Bronchial epithelial cell (primary cell): ENCODE measurements at regions not wholly inside any gene's neighbourhood (a gene's known extent, or its start where the extent isn't known, plus 50 kb on each side); places are given as distances from the start of the nearest gene placed in this dataset.
A peak's percentile ranks its signal among the peaks of the same experiment; 100 is the strongest.

Experiments
- DNase-seq: peaks from one replicate; pipeline ENCODE4 v3.0.0-alpha.2; 2010; ENCODE audit warnings: low read depth
- FAIRE-seq: peaks from 2 replicates; lab custom pipeline; 2011; peaks lifted over from hg19 to GRCh38; lab: Jason Lieb, UNC
- H3K27me3 ChIP-seq: 2 replicates; pipeline ENCODE4 v1.5.1; 2011; ENCODE audit warnings: low read length; ENCODE audit not compliant: control insufficient read depth, insufficient read depth
- H3K36me3 ChIP-seq: 2 replicates; pipeline ENCODE4 v1.5.1; 2011; ENCODE audit warnings: low read length; ENCODE audit not compliant: control insufficient read depth, insufficient read depth
- H3K4me3 ChIP-seq: 2 replicates; pipeline ENCODE4 v1.5.1; 2011; ENCODE audit warnings: mild to moderate bottlenecking, low read depth, low read length, control low read depth
- TF ChIP-seq, protein P1 (sequence below): IDR thresholded peaks from 2 replicates; pipeline ENCODE4 v1.5.1; 2011; ENCODE audit warnings: mild to moderate bottlenecking, moderate library complexity, low read length, control low read depth, inconsistent platforms; ENCODE audit not compliant: insufficient read depth, severe bottlenecking

DNA sequence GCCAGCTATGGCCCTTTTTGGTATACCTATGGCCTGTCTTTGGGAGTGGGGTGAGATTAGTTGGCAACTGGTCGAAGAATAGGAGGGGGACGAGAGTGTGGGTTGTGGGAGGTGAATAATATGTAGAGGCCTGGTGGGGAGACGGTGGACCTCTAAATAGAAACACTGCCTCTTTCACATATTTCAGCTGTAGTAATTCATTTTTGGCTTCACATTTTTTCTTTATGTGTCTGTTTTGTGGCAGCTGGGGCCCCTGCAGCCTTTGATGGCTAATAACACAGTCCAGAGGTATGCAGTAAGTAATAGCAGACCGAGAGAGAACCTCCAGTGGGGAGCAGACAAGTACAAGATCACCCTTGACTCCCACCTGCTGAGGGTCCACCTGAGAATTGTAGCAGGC is 75.9 kb downstream of the HLX start:
- FAIRE-seq (no peak), DNase-seq (no peak)
- H3K27me3 ChIP-seq = no peaks in the 10 kb centered on the region
- no peak overlapping the region for H3K4me3 ChIP-seq
- TF ChIP-seq, protein P1, sequence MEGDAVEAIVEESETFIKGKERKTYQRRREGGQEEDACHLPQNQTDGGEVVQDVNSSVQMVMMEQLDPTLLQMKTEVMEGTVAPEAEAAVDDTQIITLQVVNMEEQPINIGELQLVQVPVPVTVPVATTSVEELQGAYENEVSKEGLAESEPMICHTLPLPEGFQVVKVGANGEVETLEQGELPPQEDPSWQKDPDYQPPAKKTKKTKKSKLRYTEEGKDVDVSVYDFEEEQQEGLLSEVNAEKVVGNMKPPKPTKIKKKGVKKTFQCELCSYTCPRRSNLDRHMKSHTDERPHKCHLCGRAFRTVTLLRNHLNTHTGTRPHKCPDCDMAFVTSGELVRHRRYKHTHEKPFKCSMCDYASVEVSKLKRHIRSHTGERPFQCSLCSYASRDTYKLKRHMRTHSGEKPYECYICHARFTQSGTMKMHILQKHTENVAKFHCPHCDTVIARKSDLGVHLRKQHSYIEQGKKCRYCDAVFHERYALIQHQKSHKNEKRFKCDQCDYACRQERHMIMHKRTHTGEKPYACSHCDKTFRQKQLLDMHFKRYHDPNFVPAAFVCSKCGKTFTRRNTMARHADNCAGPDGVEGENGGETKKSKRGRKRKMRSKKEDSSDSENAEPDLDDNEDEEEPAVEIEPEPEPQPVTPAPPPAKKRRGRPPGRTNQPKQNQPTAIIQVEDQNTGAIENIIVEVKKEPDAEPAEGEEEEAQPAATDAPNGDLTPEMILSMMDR = no peak
- no peaks in the 10 kb centered on the region for H3K36me3 ChIP-seq

DNA sequence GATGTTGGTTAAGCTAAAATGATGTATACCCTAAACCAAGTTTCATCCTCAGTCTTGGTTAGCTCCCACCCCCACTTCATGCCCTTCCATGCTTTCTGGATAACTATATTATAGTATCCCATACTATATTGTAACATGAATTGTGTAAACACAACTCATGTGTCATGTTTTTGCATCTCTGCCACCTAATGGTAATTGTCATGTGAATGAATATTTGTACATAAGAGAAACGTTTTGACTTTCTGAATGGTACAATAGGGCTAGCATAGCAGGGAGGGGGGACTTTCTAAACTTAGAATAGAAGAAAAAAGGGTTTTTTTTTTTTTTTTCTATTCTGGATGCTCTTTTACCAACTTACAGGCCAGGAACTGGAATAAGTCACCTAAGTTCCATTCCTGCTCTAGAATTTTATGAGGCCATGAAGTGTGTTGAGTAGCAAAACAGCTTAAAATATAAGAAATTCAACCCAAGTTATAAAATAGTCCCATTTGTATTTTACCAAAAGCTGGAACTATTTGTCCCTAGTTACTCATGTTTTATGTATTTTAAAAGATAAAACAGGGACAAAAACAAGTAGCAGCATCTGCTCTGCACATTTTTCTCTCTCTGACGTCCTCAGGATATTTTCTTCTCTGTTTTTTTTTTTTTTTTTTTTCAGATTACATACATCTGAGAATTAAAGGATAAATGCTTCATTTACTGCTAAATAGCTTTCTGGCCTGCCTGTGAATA is 77.4 kb downstream of the HLX start:
- FAIRE-seq (no peak), DNase-seq (no peak)
- Histone ChIP-seq H3K36me3 (no peaks in the 10 kb centered on the region), H3K4me3 (no peak overlapping the region), H3K27me3 (no peaks in the 10 kb centered on the region)
- TF ChIP-seq, protein P1 = no peak

DNA sequence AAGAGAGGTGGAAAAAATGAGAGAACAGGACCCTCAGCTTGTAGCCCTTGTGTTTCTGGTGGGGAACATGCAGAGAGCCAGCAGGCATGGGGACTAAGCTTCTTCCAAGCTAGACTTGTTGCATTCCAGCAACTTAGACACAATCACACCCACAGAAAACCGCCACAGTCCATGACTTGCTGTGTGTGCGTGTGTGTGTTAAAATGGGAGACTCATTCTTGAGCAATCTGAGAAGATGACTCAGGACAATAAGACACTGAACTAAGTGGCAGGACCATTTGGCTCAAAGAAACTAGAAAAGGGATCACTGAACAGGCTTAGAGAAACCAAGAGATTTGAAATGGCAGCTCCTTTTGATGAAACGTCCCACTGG is 78.0 kb downstream of the HLX start:
- DNase-seq (peak; percentile 72), FAIRE-seq (no peak)
- Histone ChIP-seq H3K4me3 (no peak overlapping the region), H3K27me3 (no peaks in the 10 kb centered on the region), H3K36me3 (no peaks in the 10 kb centered on the region)
- TF ChIP-seq, protein P1 = no peak

DNA sequence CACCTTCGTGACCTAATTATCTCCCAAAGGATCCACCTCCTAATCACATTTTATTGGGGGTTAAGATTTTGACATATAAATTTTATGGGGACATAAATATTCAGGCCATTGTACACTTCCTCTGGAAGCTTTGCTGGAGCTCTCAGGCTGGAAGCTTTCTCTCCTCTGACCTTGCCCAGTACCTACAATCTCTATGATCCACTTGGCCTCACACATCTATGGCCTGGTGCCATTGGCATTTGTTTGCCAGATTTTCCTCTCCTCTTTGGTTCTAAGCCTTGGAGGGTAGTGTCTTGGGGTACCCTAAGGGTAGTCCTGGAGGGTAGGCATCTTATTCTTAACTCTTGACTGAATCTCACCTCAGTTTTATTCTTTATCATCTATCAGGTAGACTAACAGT is 79.0 kb downstream of the HLX start:
- DNase-seq (no peak), FAIRE-seq (no peak)
- TF ChIP-seq, protein P1 = no peak
- H3K36me3 ChIP-seq = no peaks in the 10 kb centered on the region
- H3K4me3 ChIP-seq = no peak overlapping the region
- H3K27me3 ChIP-seq = no peaks in the 10 kb centered on the region

DNA sequence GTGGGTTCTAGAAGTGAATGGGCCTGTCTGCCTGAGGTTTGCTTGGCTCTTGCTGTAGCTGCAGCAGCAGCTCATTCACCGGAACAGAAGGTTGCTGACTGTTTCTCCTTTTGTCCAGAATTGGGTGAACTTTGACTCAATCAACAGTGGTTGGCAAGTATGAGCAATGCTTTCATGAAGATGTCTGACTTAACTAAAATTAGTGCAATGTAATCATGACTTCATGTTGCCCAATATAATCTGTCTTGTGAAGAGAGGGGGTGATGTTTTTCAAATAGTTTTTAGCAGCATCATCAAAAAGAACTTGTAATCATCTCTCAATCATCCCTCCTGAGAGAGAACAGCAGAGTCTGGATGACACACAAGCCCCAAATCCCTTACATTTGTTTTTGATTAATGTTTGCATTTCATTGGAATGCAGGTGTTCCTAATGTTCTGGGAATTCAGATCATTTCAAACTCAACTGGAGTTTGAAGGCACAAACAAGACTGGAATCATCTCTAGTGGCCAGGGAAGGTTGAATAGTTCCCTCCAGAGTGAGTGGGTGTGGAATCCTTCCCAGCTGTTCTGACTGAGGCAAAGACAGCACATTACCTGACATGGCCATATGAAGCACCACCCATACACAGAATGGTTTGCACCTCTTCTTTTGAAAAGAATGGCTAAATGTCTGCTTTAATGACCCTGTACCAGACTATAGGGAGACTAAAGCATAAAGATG is 82.9 kb downstream of the HLX start:
- Histone ChIP-seq H3K4me3 (no peak overlapping the region), H3K36me3 (no peaks in the 10 kb centered on the region), H3K27me3 (no peaks in the 10 kb centered on the region)
- TF ChIP-seq, protein P1 = no peak
- FAIRE-seq (no peak), DNase-seq (peak; percentile 79)
